Osteocyte (in vitro differentiated cells): ENCODE measurements at regions not wholly inside any gene's neighbourhood (a gene's known extent, or its start where the extent isn't known, plus 50 kb on each side); places are given as distances from the start of the nearest gene placed in this dataset.

Experiments
- DNase-seq: peaks from one replicate; pipeline ENCODE4 v3.0.0; 2021; ENCODE audit warnings: mixed read lengths; ENCODE audit not compliant: unreplicated experiment; ENCODE audit errors: extremely low spot score
- H3K27ac Mint-ChIP-seq: one replicate; pipeline ENCODE4 v1.8.0; 2021; ENCODE audit warnings: mild to moderate bottlenecking, mixed read lengths; ENCODE audit not compliant: unreplicated experiment
- H3K27me3 Mint-ChIP-seq: one replicate; pipeline ENCODE4 v1.8.0; 2021; ENCODE audit warnings: mixed read lengths; ENCODE audit not compliant: unreplicated experiment
- H3K36me3 Mint-ChIP-seq: one replicate; pipeline ENCODE4 v1.8.0; 2021; ENCODE audit warnings: mixed read lengths; ENCODE audit not compliant: unreplicated experiment
- H3K4me1 Mint-ChIP-seq: one replicate; pipeline ENCODE4 v1.8.0; 2021; ENCODE audit warnings: mixed read lengths; ENCODE audit not compliant: unreplicated experiment
- H3K4me3 Mint-ChIP-seq: one replicate; pipeline ENCODE4 v1.8.0; 2021; ENCODE audit warnings: mild to moderate bottlenecking, moderate library complexity, mixed read lengths; ENCODE audit not compliant: unreplicated experiment
- H3K9me3 Mint-ChIP-seq: one replicate; pipeline ENCODE4 v1.8.0; 2021; ENCODE audit warnings: mixed read lengths; ENCODE audit not compliant: unreplicated experiment
- TF ChIP-seq, protein P1 (sequence below): fragments of 200-600 bp; sonication (generic); IDR thresholded peaks from 2 replicates; pipeline ENCODE4 v1.5.0; 2021; ENCODE audit warnings: antibody characterized with exemption, mild to moderate bottlenecking, moderate library complexity

DNA sequence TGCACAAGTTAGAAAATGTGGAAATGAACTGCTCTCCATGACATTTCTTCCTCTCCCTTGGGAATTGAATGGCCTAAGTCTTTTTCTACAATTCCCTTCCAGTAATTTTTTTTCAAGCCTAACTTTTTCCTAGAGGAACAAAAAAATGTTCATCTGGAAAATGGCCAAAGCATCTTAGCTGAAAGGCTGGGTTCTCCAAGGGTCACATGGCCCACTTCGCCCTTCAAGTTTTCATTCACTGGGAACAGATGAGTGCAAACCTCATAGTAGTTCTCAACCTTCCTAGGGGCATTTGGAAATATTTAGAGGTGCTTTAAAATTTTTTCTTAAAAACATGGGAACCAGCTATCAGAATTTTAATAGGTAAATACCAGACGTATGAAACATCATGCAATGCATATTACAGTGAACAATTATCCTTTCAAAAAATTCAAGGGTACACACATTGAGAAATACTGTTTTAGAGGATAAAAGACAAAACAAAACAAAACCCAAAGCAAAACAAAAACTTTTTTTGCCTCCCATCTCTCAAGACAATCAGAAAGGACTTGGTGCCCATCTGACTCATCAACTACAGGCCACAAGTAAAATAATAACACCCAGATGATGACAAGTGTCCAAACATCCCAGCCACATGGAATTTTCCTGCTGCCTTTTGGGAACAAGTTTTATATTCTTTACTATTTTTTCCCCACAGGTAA lies 208.8 kb downstream of the SLITRK6 start:
- H3K27ac Mint-ChIP-seq = peak overlapping the region; percentile 78
- H3K9me3 Mint-ChIP-seq = no peaks in the 10 kb centered on the region
- TF ChIP-seq, protein P1, sequence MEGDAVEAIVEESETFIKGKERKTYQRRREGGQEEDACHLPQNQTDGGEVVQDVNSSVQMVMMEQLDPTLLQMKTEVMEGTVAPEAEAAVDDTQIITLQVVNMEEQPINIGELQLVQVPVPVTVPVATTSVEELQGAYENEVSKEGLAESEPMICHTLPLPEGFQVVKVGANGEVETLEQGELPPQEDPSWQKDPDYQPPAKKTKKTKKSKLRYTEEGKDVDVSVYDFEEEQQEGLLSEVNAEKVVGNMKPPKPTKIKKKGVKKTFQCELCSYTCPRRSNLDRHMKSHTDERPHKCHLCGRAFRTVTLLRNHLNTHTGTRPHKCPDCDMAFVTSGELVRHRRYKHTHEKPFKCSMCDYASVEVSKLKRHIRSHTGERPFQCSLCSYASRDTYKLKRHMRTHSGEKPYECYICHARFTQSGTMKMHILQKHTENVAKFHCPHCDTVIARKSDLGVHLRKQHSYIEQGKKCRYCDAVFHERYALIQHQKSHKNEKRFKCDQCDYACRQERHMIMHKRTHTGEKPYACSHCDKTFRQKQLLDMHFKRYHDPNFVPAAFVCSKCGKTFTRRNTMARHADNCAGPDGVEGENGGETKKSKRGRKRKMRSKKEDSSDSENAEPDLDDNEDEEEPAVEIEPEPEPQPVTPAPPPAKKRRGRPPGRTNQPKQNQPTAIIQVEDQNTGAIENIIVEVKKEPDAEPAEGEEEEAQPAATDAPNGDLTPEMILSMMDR = no peak
- DNase-seq = no peak
- H3K27me3 Mint-ChIP-seq = no peaks in the 10 kb centered on the region
- H3K4me1 Mint-ChIP-seq = peaks cover 32% of the 10 kb centered on the region
- H3K4me3 Mint-ChIP-seq = no peak overlapping the region
- H3K36me3 Mint-ChIP-seq = no peaks in the 10 kb centered on the region

DNA sequence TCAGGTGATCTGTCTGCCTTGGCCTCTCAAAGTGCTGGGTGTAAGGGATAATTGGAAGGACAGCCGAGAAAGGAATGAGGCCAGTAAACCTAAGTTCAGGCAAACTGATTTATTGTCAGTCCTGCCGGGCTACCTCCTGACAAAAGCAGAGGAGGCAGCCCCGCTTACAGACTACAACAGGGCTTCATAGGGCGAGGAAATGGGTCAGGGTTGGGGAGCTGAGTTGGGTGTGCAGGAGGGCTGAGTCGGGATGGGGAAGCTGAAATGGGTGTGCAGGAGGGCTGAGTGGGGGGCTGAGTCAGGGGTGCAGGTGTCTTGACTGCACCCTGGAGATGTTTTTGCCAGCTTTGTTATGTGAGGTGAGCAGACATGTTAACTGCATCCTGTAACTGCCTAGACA lies 210.2 kb downstream of the SLITRK6 start:
- TF ChIP-seq, protein P1 = no peak
- Mint-ChIP-seq H3K27ac (peak overlapping the region; percentile 23), H3K36me3 (no peaks in the 10 kb centered on the region), H3K9me3 (no peaks in the 10 kb centered on the region), H3K27me3 (no peaks in the 10 kb centered on the region), H3K4me3 (no peak overlapping the region), H3K4me1 (peaks cover 32% of the 10 kb centered on the region)
- no peak for DNase-seq

DNA sequence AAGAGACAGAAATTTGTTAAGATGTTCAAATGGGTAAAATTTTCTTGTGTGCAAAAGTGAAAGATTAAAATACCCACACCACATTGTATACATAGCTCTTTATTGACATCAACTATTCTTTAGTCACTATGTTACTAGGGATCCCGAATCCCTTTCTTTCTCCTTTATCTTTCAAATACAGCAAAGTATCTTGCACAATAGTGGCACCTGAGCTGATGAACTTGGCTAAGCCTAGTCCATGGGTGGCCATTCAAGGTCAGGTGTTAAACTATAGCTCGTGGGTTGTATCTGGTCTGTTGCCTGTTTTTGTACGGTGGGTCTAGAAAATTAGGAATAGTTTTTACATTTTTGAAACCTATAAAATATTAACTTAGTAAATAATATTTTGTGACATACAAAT lies 210.9 kb downstream of the SLITRK6 start:
- no peaks in the 10 kb centered on the region for H3K36me3 Mint-ChIP-seq
- H3K27ac Mint-ChIP-seq = no peak overlapping the region
- peaks cover 32% of the 10 kb centered on the region for H3K4me1 Mint-ChIP-seq
- no peaks in the 10 kb centered on the region for H3K9me3 Mint-ChIP-seq
- no peak for DNase-seq
- H3K27me3 Mint-ChIP-seq = no peaks in the 10 kb centered on the region
- TF ChIP-seq, protein P1 = no peak
- no peak overlapping the region for H3K4me3 Mint-ChIP-seq

DNA sequence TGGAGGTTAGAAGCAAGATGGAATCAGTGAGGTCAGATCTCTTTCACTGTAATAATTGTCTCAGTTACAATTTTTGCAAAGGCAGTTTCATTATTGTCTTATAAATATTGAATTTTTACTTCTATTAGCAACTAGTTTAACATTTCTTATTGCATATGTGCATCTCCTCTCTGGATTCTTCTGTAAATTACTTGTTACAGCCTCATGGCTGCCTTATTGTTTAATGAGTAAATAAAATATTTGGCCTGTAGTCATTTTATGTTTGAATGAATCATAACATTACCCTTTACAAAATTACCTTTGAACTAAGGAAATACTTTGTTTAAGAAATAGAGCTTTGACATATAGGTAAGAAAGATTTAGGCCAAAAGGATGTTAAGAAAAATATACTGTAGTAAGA lies 212.4 kb downstream of the SLITRK6 start:
- peaks cover 31% of the 10 kb centered on the region for H3K4me1 Mint-ChIP-seq
- no peaks in the 10 kb centered on the region for H3K36me3 Mint-ChIP-seq
- no peaks in the 10 kb centered on the region for H3K27me3 Mint-ChIP-seq
- H3K4me3 Mint-ChIP-seq = no peak overlapping the region
- no peaks in the 10 kb centered on the region for H3K9me3 Mint-ChIP-seq
- H3K27ac Mint-ChIP-seq = no peak overlapping the region
- DNase-seq = no peak
- TF ChIP-seq, protein P1 = no peak

DNA sequence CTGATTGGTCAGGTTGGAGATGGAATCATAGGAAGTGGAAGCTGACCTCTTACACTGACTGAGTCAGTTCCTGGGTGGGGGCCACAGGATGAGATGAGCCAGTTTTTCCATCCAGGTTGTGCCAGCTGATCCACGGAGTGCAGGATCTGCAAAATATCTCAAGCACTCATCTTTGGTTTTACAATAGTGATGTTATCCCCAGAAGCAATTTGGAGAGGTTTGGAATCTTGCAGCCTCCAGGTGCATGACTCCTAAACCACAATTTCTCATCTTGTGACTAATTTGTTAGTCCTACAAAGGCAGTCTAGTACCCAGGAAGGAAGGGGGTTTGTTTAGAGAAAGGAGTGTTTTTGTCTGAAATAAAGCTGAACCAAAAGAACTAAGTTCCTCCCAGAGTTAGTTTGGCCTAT lies 212.8 kb downstream of the SLITRK6 start:
- H3K36me3 Mint-ChIP-seq = no peaks in the 10 kb centered on the region
- TF ChIP-seq, protein P1 = no peak
- DNase-seq = no peak
- H3K9me3 Mint-ChIP-seq = no peaks in the 10 kb centered on the region
- peaks cover 31% of the 10 kb centered on the region for H3K4me1 Mint-ChIP-seq
- no peak overlapping the region for H3K4me3 Mint-ChIP-seq
- no peak overlapping the region for H3K27ac Mint-ChIP-seq
- H3K27me3 Mint-ChIP-seq = no peaks in the 10 kb centered on the region
